H9 (cell line): ENCODE measurements at regions not wholly inside any gene's neighbourhood (a gene's known extent, or its start where the extent isn't known, plus 50 kb on each side); places are given as distances from the start of the nearest gene placed in this dataset.

Source experiments
- DNase-seq: peaks from one replicate; pipeline ENCODE4 v3.0.0-alpha.2; 2017
- H2AFZ ChIP-seq: one replicate; pipeline ENCODE4 v1.6.1; 2013; ENCODE audit warnings: mild to moderate bottlenecking, low read length, control low read depth, moderate library complexity
- H2AK5ac ChIP-seq: 2 replicates; pipeline ENCODE4 v1.6.1; 2013; ENCODE audit warnings: low read length, control low read depth, mixed read lengths; ENCODE audit not compliant: insufficient read length
- H2BK120ac ChIP-seq: one replicate; pipeline ENCODE4 v1.6.1; 2013; ENCODE audit warnings: low read depth, mild to moderate bottlenecking, low read length, control low read depth, inconsistent platforms; ENCODE audit not compliant: poor library complexity, severe bottlenecking
- H2BK12ac ChIP-seq: 2 replicates; pipeline ENCODE4 v1.6.1; 2013; ENCODE audit warnings: low read length, control low read depth, mixed read lengths, low read depth; ENCODE audit not compliant: insufficient read length
- H2BK15ac ChIP-seq: 2 replicates; pipeline ENCODE4 v1.6.1; 2013; ENCODE audit warnings: low read depth, low read length, control low read depth
- H2BK20ac ChIP-seq: one replicate; pipeline ENCODE4 v1.6.1; 2013; ENCODE audit warnings: low read depth, mild to moderate bottlenecking, low read length, control low read depth, inconsistent platforms; ENCODE audit not compliant: poor library complexity, severe bottlenecking
- H2BK5ac ChIP-seq: 2 replicates; pipeline ENCODE4 v1.6.1; 2013; ENCODE audit warnings: low read length, control low read depth, mixed read lengths; ENCODE audit not compliant: insufficient read length
- H3K14ac ChIP-seq: 2 replicates; pipeline ENCODE4 v1.6.1; 2013; ENCODE audit warnings: low read length, control low read depth; ENCODE audit not compliant: insufficient read depth
- H3K18ac ChIP-seq: 2 replicates; pipeline ENCODE4 v1.6.1; 2013; ENCODE audit warnings: low read depth, mild to moderate bottlenecking, mixed read lengths, low read length, control low read depth; ENCODE audit not compliant: insufficient read length
- H3K23ac ChIP-seq: 2 replicates; pipeline ENCODE4 v1.6.1; 2013; ENCODE audit warnings: low read length, control low read depth, mixed read lengths, low read depth; ENCODE audit not compliant: insufficient read length
- H3K23me2 ChIP-seq: 2 replicates; pipeline ENCODE4 v1.6.1; 2013; ENCODE audit warnings: low read depth, mild to moderate bottlenecking, mixed read lengths, low read length, control low read depth; ENCODE audit not compliant: insufficient read length, poor library complexity, severe bottlenecking
- H3K27ac ChIP-seq: 2 replicates; pipeline ENCODE4 v1.5.1; 2013; ENCODE audit warnings: low read length, control low read depth, mixed read lengths, low read depth; ENCODE audit not compliant: insufficient read length
- H3K27me3 ChIP-seq: 2 replicates; pipeline ENCODE4 v1.6.1; 2013; ENCODE audit warnings: low read length, control low read depth, inconsistent platforms; ENCODE audit not compliant: insufficient read depth
- H3K4ac ChIP-seq: 2 replicates; pipeline ENCODE4 v1.6.1; 2013; ENCODE audit warnings: low read depth, mild to moderate bottlenecking, control low read depth, inconsistent platforms, low read length, moderate library complexity
- H3K4me1 ChIP-seq: 2 replicates; pipeline ENCODE4 v1.6.1; 2013; ENCODE audit warnings: low read length, control low read depth, inconsistent platforms; ENCODE audit not compliant: insufficient read depth
- H3K4me2 ChIP-seq: 2 replicates; pipeline ENCODE4 v1.6.1; 2013; ENCODE audit warnings: low read length, control low read depth, mixed read lengths; ENCODE audit not compliant: insufficient read length, insufficient read depth
- H3K56ac ChIP-seq: 2 replicates; pipeline ENCODE4 v1.6.1; 2013; ENCODE audit warnings: low read depth, mild to moderate bottlenecking, mixed read lengths, low read length, control low read depth; ENCODE audit not compliant: insufficient read length
- H3K79me1 ChIP-seq: 2 replicates; pipeline ENCODE4 v1.6.1; 2013; ENCODE audit warnings: low read depth, mild to moderate bottlenecking, moderate library complexity, low read length, control low read depth, inconsistent platforms; ENCODE audit not compliant: insufficient read depth, poor library complexity, severe bottlenecking
- H3K79me2 ChIP-seq: 2 replicates; pipeline ENCODE4 v1.6.1; 2013; ENCODE audit warnings: low read length, control low read depth, inconsistent platforms; ENCODE audit not compliant: insufficient read depth
- H3K9ac ChIP-seq: 2 replicates; pipeline ENCODE4 v1.6.1; 2013; ENCODE audit warnings: low read length, control low read depth, mixed read lengths; ENCODE audit not compliant: insufficient read length; ENCODE audit errors: extremely low read depth
- H3K9me3 ChIP-seq: one replicate; pipeline ENCODE4 v1.6.1; 2013; ENCODE audit warnings: low read depth, low read length, inconsistent platforms; ENCODE audit not compliant: control insufficient read depth
- H3T11ph ChIP-seq: one replicate; pipeline ENCODE4 v1.6.1; 2013; ENCODE audit warnings: mild to moderate bottlenecking, low read length, control low read depth, inconsistent platforms
- H4K20me1 ChIP-seq: one replicate; pipeline ENCODE4 v1.6.1; 2013; ENCODE audit not compliant: control insufficient read depth, insufficient read length, insufficient read depth
- H4K5ac ChIP-seq: 2 replicates; pipeline ENCODE4 v1.6.1; 2013; ENCODE audit warnings: low read depth, mild to moderate bottlenecking, mixed read lengths, low read length, control low read depth; ENCODE audit not compliant: insufficient read length
- H4K8ac ChIP-seq: replicated peaks from 2 replicates; pipeline ENCODE4 v1.6.1; 2013; ENCODE audit warnings: low read length, control low read depth, mixed read lengths, low read depth; ENCODE audit not compliant: insufficient read length
- H4K91ac ChIP-seq: 2 replicates; pipeline ENCODE4 v1.6.1; 2013; ENCODE audit warnings: low read depth, mild to moderate bottlenecking, moderate library complexity, mixed read lengths, low read length, control low read depth; ENCODE audit not compliant: insufficient read length
- H3K27ac Mint-ChIP-seq, 3 experiments: 2 replicates in 2 of 3; 3 replicates in 1 of 3; pipeline ENCODE4 v1.8.0; 2020 to 2021; ENCODE audit warnings: mixed read lengths in 3 of 3, mild to moderate bottlenecking in 1 of 3, moderate library complexity in 1 of 3
- H3K27me3 Mint-ChIP-seq: 2 replicates; pipeline ENCODE4 v1.8.0; 2021; ENCODE audit warnings: low read depth, mild to moderate bottlenecking, moderate library complexity, mixed read lengths
- H3K36me3 Mint-ChIP-seq, 3 experiments: 2 replicates in 2 of 3; 3 replicates in 1 of 3; pipeline ENCODE4 v1.8.0; 2020 to 2021; ENCODE audit warnings: low read depth in 3 of 3, mixed read lengths in 3 of 3; ENCODE audit not compliant: insufficient read depth in 1 of 3
- H3K4me1 Mint-ChIP-seq, 2 experiments: 2 replicates each; pipeline ENCODE4 v1.8.0; 2020; ENCODE audit warnings: mixed read lengths in 2 of 2
- H3K4me3 Mint-ChIP-seq, 2 experiments: 2 replicates in 1 of 2; 3 replicates in 1 of 2; pipeline ENCODE4 v1.8.0; 2020 to 2021; ENCODE audit warnings: mild to moderate bottlenecking in 2 of 2, mixed read lengths in 2 of 2, moderate library complexity in 1 of 2
- H3K9me3 Mint-ChIP-seq, 2 experiments: 2 replicates in 1 of 2; 3 replicates in 1 of 2; pipeline ENCODE4 v1.8.0; 2020; ENCODE audit warnings: mild to moderate bottlenecking in 2 of 2, mixed read lengths in 2 of 2, moderate library complexity in 1 of 2
- WGBS: extraction: QIAGEN DNeasy Blood & Tissue Kit; methylation state at CpG from one replicate; pipeline ENCODE4 v1.1.7; 2013; ENCODE audit warnings: missing lambda C conversion rate, low lambda C conversion rate, mixed read lengths; ENCODE audit not compliant: insufficient read length; ENCODE audit errors: extremely low coverage; 5-methylcytosine and 5-hydroxymethylcytosine counted together
- TF ChIP-seq, protein P1 (sequence below): fragments of 200-600 bp; sonication (generic); conservative IDR thresholded peaks from 3 replicates; pipeline ENCODE4 v1.8.0; 2021; ENCODE audit warnings: antibody characterized with exemption, mild to moderate bottlenecking

- TF ChIP-seq, protein P1, sequence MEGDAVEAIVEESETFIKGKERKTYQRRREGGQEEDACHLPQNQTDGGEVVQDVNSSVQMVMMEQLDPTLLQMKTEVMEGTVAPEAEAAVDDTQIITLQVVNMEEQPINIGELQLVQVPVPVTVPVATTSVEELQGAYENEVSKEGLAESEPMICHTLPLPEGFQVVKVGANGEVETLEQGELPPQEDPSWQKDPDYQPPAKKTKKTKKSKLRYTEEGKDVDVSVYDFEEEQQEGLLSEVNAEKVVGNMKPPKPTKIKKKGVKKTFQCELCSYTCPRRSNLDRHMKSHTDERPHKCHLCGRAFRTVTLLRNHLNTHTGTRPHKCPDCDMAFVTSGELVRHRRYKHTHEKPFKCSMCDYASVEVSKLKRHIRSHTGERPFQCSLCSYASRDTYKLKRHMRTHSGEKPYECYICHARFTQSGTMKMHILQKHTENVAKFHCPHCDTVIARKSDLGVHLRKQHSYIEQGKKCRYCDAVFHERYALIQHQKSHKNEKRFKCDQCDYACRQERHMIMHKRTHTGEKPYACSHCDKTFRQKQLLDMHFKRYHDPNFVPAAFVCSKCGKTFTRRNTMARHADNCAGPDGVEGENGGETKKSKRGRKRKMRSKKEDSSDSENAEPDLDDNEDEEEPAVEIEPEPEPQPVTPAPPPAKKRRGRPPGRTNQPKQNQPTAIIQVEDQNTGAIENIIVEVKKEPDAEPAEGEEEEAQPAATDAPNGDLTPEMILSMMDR, result no peak
- Mint-ChIP-seq H3K27ac (no peak overlapping the region), H3K36me3 (no peaks in the 10 kb centered on the region; a peak in 1 of 7 replicates), H3K9me3 (no peaks in the 10 kb centered on the region), H3K4me1 (peaks cover 47 to 52% of the 10 kb centered on the region in 2 experiments), H3K27me3 (peaks cover 4% of the 10 kb centered on the region; the same call in 1 of the 2 replicates), H3K4me3 (no peak overlapping the region)
- H3K56ac ChIP-seq, result no peak overlapping the region
- H2BK120ac ChIP-seq, result no peak overlapping the region
- H2BK20ac ChIP-seq, result no peak overlapping the region
- H3K4me2 ChIP-seq, result no peak overlapping the region
- no peak overlapping the region for H2AK5ac ChIP-seq
- no peak for DNase-seq
- H4K8ac ChIP-seq, result no peak overlapping the region
- H4K20me1 ChIP-seq, result no peaks in the 10 kb centered on the region
- no peaks in the 10 kb centered on the region for H3K79me2 ChIP-seq
- no peaks in the 10 kb centered on the region for H3K27me3 ChIP-seq
- H3K14ac ChIP-seq, result no peak overlapping the region
- no peak overlapping the region for H3K9ac ChIP-seq
- H3K4me1 ChIP-seq, result no peaks in the 10 kb centered on the region
- H2BK5ac ChIP-seq, result no peak overlapping the region
- no peaks in the 10 kb centered on the region for H3K9me3 ChIP-seq
- H2BK12ac ChIP-seq, result no peak overlapping the region
- H3K27ac ChIP-seq, result no peak overlapping the region
- no peak overlapping the region for H2BK15ac ChIP-seq
- no peak overlapping the region for H4K5ac ChIP-seq
- H3K4ac ChIP-seq, result no peak overlapping the region
- no peaks in the 10 kb centered on the region for H3K79me1 ChIP-seq
- no peak overlapping the region for H3K18ac ChIP-seq
- H3T11ph ChIP-seq, result no peak overlapping the region
- WGBS, result no CpG with 5 or more reads among the region's 5 CpGs
- no peak overlapping the region for H3K23ac ChIP-seq
- H3K23me2 ChIP-seq, result no peaks in the 10 kb centered on the region
- no peak overlapping the region for H4K91ac ChIP-seq
- no peak overlapping the region for H2AFZ ChIP-seq
Observed at GRCh38 chr7:131618391-131618790, 62.0 kb upstream of the PODXL start.
